ENCODE measurements at regions not wholly inside any gene's neighbourhood (a gene's known extent, or its start where the extent isn't known, plus 50 kb on each side); places are given as distances from the start of the nearest gene placed in this dataset.

DNA sequence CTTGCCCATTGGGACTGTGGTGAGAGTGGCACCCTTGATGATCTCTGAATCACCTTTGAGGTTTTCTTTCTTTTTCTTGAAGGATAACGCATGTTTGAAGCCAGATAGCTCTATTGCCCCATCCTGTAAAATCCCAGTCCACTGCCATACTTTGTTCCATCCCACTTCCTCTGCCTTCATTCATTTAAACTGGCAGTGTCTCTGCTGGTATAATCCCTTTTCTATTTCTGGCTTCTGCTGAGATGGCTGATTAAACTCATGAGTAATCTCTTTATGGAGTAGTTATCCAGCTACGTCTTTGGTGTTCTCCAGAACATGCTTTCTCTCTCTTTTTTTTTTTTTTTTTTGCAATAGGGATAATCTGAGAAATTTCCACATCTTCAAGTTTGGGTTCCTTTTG is 656.5 kb upstream of the SALL1 start:
- Histone ChIP-seq H3K9me3 (ENCODE audit: low read depth, low read length) (no peaks in the 10 kb centered on the region), H2AFZ (ENCODE audit: low read length) (no peak overlapping the region), H4K20me1 (ENCODE audit: insufficient read depth, low read length) (no peaks in the 10 kb centered on the region), H3K4me2 (ENCODE audit: insufficient read depth, low read length) (no peak overlapping the region), H3K79me2 (ENCODE audit: insufficient read depth, low read length) (no peaks in the 10 kb centered on the region), H3K36me3 (ENCODE audit: insufficient read depth, low read length) (no peaks in the 10 kb centered on the region), H3K4me3 (ENCODE audit: insufficient read depth, low read length) (no peak overlapping the region), H3K27me3 (ENCODE audit: insufficient read depth, low read length) (no peaks in the 10 kb centered on the region), H3K4me1 (ENCODE audit: insufficient read depth, low read length) (no peaks in the 10 kb centered on the region), H3K27ac (ENCODE audit: low read depth, low read length) (no peak overlapping the region)
- no peak for DNase-seq (ENCODE audit: insufficient read length, low spot score, missing footprints)
- no peak for TF ChIP-seq CTCF (IDR thresholded peaks at IDR 0.05; ENCODE audit: extremely low read depth, low read depth, low read length)

DNA sequence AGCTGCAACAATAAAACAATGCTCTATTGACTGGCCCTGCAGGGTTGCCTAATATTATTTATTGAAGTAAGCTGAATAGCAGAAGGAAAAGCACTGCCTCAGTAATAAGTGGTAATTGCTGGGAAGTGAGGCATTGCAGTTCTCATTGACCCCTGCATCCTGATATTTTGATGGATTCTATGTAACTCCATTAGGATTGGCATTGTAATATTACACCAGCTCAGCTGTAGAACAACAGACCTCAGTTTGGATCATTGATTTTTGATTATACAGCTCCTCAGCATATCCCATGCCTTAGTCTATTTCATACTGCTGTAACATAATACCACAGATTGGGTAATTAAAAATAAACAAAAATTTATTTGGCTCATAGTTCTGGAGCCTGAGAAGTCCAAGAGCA is 650.6 kb upstream of the SALL1 start:
- no peaks in the 10 kb centered on the region for H3K4me1 ChIP-seq (ENCODE audit: insufficient read depth, low read length)
- no peaks in the 10 kb centered on the region for H3K79me2 ChIP-seq (ENCODE audit: insufficient read depth, low read length)
- H3K27ac ChIP-seq (ENCODE audit: low read depth, low read length) = no peak overlapping the region
- H2AFZ ChIP-seq (ENCODE audit: low read length) = no peak overlapping the region
- H3K36me3 ChIP-seq (ENCODE audit: insufficient read depth, low read length) = no peaks in the 10 kb centered on the region
- H4K20me1 ChIP-seq (ENCODE audit: insufficient read depth, low read length) = no peaks in the 10 kb centered on the region
- no peaks in the 10 kb centered on the region for H3K27me3 ChIP-seq (ENCODE audit: insufficient read depth, low read length)
- DNase-seq (ENCODE audit: insufficient read length, low spot score, missing footprints) = no peak
- H3K9me3 ChIP-seq (ENCODE audit: low read depth, low read length) = no peaks in the 10 kb centered on the region
- no peak overlapping the region for H3K4me2 ChIP-seq (ENCODE audit: insufficient read depth, low read length)
- H3K4me3 ChIP-seq (ENCODE audit: insufficient read depth, low read length) = no peak overlapping the region
- TF ChIP-seq CTCF (IDR thresholded peaks at IDR 0.05; ENCODE audit: extremely low read depth, low read depth, low read length) = no peak

DNA sequence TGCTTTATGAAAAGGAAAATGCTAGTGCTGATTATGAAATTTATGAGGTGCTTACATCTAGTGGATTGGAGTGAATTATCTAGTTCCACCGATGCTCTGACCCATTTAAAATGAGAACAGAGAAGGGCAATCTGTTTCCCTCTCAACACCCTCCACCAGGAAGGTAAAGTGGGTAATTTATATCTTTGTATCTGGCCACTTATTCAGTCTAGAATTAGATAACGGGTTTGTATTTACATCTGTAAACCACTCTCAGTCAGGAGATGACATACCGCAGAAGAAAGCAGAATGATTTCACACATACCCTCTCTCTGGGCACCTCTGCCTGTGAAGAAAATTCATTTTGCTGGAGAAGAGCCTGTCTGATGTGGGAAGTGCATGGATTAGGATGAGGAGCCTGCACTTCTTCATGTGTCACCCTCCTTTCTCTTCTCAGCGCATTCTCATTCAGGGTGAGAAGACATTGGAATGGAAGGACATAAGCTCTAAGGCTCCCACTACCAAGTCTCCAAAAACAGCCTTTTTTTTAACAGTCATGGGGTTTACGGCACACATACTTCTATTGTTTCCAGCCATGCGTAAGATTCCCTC is 646.7 kb upstream of the SALL1 start:
- Histone ChIP-seq H3K4me1 (ENCODE audit: insufficient read depth, low read length) (no peaks in the 10 kb centered on the region), H3K9me3 (ENCODE audit: low read depth, low read length) (no peaks in the 10 kb centered on the region), H4K20me1 (ENCODE audit: insufficient read depth, low read length) (no peaks in the 10 kb centered on the region), H3K79me2 (ENCODE audit: insufficient read depth, low read length) (no peaks in the 10 kb centered on the region), H3K27me3 (ENCODE audit: insufficient read depth, low read length) (no peaks in the 10 kb centered on the region), H2AFZ (ENCODE audit: low read length) (no peak overlapping the region), H3K4me3 (ENCODE audit: insufficient read depth, low read length) (no peak overlapping the region), H3K36me3 (ENCODE audit: insufficient read depth, low read length) (no peaks in the 10 kb centered on the region), H3K4me2 (ENCODE audit: insufficient read depth, low read length) (no peak overlapping the region), H3K27ac (ENCODE audit: low read depth, low read length) (no peak overlapping the region)
- no peak for TF ChIP-seq CTCF (IDR thresholded peaks at IDR 0.05; ENCODE audit: extremely low read depth, low read depth, low read length)
- DNase-seq (ENCODE audit: insufficient read length, low spot score, missing footprints) = no peak

GRCh38 chr16:51779240-51779639 is 628.2 kb upstream of the SALL1 start:
- no peak for DNase-seq (ENCODE audit: insufficient read length, low spot score, missing footprints)
- no peak overlapping the region for H2AFZ ChIP-seq (ENCODE audit: low read length)
- no peaks in the 10 kb centered on the region for H3K27me3 ChIP-seq (ENCODE audit: insufficient read depth, low read length)
- no peaks in the 10 kb centered on the region for H3K36me3 ChIP-seq (ENCODE audit: insufficient read depth, low read length)
- no peaks in the 10 kb centered on the region for H3K9me3 ChIP-seq (ENCODE audit: low read depth, low read length)
- H3K4me3 ChIP-seq (ENCODE audit: insufficient read depth, low read length) = no peak overlapping the region
- no peak overlapping the region for H3K4me2 ChIP-seq (ENCODE audit: insufficient read depth, low read length)
- no peak for TF ChIP-seq CTCF (IDR thresholded peaks at IDR 0.05; ENCODE audit: extremely low read depth, low read depth, low read length)
- no peaks in the 10 kb centered on the region for H4K20me1 ChIP-seq (ENCODE audit: insufficient read depth, low read length)
- no peaks in the 10 kb centered on the region for H3K4me1 ChIP-seq (ENCODE audit: insufficient read depth, low read length)
- no peak overlapping the region for H3K27ac ChIP-seq (ENCODE audit: low read depth, low read length)
- H3K79me2 ChIP-seq (ENCODE audit: insufficient read depth, low read length) = no peaks in the 10 kb centered on the region
